ENCODE measurements at regions not wholly inside any gene's neighbourhood (a gene's known extent, or its start where the extent isn't known, plus 50 kb on each side); places are given as distances from the start of the nearest gene placed in this dataset.

DNA sequence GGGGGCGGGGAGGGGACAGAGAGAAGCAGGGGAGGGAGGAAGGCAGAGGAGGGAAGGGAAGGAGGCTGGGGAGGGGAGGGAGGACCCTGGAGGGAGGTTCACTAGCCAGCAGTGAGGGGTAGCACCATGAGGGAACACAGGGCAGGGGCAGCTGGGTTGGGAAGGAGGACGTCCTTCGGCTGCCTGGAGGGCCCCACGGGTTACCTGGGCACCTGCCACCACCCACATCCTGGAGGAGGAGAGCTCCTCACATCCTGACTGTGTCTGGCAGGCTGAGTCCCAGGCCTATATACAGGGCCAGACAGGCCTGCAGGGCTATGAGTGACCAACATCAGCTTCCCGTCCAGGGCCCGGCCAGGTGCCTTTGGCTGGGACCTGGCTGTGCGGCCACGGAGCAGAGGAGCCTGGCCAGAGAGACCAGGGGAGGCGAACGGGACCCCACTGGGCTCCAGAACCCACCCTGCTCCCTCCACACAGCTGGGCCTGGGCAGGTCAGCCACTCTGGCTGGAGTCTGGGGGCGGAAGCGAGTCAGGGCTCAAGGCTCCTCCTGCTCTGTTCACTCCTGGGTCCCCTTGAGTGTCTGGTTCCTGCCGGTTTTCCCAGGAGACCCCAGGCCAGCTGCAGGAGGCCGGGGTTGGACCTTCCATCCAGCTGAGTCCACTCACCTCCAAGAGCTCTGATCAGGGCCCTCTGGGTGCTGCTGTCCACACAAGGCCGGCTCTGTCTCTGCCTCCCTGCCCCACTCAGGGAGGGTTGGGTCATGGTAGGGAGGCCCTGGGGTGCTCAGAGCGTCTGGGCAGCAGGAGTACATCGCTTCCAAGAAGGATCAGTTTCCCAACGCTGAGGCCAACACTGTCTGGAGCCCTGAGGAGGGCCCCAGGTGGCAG is 677.7 kb downstream of the BRD1 start:
- no peak for DNase-seq (ENCODE audit: low read depth in 4 of 4, low spot score in 2 of 4)

DNA sequence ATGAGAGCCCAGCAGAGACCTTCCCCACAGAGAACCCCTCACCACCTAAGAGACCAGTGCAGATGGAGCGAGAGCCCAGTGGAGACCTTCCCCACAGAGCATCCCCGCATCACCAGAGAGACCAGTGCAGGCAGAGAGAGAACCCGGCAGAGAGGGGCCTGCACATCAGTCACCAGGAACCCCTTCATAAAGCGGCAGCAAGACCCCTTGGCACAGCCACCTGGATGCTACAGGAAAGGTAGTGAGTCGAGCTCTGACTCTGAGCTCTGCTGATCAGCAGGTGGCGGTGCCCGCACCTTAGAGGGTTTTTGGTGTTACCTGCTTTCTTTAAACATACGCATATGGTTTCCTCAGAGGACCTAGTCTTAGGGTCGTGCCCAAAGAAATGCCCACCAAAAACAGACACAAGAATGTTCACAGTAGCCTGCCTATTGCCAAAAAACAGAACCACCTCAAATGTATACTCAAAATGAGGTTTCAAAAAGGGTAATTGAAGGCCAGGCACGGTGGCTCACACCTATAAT is 678.7 kb downstream of the BRD1 start:
- DNase-seq (ENCODE audit: low read depth in 4 of 4, low spot score in 2 of 4): no peak

DNA sequence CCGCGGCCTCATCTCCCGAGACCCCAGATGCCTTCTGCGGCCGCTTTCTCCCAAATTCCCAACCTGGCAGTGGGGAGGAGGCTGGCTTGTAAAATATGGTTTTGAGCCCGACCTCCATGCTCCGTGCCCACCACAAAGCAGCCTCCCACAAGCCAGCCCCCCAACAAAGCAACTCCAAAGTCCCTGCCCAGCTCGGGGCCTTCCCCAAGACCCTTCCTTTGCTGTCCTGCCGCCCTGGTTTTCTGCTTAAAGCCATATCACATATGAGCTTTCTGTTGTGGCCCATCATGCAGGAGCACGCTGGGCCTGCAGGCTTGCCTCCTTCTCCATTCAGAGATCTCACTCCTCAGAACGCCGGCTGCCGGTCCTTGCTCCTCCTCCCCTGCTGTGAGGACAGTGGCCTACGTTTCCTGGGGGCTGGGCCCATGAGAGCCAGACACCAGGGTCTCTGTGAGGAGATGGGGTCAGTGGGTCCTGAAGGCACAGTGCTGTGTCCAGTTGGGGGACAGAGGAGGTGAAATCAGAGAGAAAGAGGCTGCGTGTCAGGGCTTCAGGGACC is 680.0 kb downstream of the BRD1 start:
- no peak for DNase-seq (ENCODE audit: low read depth in 4 of 4, low spot score in 2 of 4)

DNA sequence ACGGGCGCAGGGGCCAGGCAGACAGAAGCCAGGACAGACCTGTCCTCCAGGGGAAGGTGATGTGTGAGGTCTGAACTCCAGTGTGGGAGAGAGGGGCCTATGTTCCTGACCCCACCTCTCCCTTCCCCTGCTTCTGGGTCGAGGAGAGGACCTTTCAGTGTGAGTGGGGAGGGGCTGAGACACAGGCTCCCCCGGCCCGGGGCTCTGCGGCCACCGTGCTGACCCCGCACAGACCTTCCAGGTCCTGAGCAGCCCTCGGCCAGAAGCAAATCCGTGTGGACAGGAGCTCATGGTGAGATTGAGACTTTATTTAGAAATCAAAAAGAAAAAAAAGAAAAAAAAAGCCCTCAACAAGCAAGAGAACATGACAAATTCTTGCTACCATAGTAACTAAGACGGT is 680.5 kb downstream of the BRD1 start:
- DNase-seq (ENCODE audit: low read depth in 4 of 4, low spot score in 2 of 4): no peak

DNA sequence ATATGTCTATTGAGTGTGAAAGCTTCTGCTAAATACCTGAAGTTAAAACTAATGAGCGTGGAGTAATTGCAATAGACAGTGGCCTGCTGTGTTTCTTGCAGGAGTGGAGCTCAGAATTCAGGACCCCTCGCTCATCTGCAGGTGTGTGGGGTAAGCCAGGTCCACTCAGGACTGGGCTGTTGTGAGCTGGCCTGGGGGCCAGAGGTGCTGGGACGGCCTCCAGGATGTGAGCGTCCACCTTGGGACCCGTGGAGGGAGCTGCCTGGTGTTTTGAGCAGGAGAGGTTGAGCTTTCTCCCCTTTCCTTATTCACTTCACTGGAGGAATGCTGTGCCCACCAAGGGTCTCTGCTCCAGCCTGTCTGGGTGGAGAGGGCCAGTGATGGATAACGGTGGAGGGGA is 681.2 kb downstream of the BRD1 start:
- DNase-seq (ENCODE audit: low read depth in 4 of 4, low spot score in 2 of 4): no peak

DNA sequence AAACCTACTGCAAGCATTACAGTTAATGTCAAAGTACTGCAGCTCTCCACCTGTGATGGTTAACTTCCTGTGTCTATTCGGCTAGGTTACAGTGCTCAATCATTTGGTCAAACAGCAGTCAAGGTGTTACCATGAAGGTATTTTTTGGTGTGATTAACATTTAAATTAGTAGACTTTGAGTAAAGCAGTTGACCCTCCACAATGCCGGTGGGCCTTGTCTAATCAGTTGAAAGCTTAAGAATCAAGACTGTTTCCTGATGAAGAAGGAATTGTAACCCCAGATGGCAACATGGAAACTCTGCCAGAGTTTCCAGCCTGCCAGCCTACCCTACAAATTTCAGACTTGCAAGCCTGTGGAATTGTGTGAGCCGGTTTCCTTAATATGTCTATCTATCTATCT is 683.9 kb downstream of the BRD1 start:
- DNase-seq (ENCODE audit: low read depth in 4 of 4, low spot score in 2 of 4): no peak

DNA sequence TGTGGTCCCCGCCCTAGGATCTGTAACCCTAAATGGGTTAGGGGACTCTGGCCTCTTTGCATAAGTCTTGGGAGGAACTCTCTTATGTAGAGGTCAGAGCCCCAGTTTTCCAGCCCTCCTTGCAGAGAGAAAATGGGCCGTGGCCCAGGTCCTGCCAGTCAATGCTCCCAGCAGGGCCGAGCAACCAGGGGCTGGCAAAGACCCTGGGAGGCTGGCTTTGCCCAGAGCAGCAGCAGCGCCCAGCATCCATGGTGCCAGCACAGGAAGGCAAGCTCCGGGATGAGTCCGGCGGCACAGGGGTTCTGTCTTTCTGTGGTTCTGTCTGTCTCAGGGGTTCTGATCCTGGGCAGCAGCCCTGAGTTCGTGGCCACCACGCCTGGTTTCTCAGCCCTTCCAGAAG is 684.8 kb downstream of the BRD1 start:
- DNase-seq (ENCODE audit: low read depth in 4 of 4, low spot score in 2 of 4): no peak

DNA sequence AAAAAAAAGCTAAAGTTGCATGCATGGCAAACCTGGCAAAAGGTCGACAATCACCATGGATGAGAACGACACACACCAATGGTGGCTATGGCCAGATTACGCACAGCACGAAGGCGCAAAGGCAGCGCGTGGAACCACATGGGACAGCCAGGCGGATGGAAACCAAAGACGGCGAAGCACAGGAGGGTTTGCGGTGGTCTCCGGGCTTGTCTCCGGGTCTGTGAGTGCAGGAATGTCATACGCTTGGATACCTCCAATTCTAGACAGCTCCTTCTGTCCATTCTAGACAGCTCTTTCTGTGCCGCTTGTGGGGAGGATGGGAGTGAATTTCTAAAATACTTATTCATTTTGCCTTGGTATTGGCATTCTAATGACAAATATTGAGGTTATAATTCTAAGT is 685.4 kb downstream of the BRD1 start:
- no peak for DNase-seq (ENCODE audit: low read depth in 4 of 4, low spot score in 2 of 4)

DNA sequence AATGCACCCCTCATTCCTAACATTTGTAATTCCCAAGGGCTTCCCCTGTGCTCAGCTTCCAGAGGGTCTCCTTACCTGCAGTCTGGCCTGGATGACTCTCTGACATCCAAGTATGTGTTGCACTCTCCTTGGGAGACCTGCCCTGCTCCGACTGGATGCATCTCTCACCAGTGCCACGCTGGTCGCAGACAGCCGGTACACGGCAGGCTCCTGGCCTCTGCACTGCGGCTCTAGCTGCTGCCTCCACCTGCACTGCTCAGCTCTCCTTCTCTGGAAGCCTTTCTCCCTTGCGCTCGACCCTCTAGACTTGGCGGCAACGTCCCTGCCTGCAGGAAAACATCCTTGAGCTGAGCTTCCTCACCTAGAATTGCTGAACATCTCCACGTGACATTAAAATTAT is 685.9 kb downstream of the BRD1 start:
- DNase-seq (ENCODE audit: low read depth in 4 of 4, low spot score in 2 of 4): no peak

DNA sequence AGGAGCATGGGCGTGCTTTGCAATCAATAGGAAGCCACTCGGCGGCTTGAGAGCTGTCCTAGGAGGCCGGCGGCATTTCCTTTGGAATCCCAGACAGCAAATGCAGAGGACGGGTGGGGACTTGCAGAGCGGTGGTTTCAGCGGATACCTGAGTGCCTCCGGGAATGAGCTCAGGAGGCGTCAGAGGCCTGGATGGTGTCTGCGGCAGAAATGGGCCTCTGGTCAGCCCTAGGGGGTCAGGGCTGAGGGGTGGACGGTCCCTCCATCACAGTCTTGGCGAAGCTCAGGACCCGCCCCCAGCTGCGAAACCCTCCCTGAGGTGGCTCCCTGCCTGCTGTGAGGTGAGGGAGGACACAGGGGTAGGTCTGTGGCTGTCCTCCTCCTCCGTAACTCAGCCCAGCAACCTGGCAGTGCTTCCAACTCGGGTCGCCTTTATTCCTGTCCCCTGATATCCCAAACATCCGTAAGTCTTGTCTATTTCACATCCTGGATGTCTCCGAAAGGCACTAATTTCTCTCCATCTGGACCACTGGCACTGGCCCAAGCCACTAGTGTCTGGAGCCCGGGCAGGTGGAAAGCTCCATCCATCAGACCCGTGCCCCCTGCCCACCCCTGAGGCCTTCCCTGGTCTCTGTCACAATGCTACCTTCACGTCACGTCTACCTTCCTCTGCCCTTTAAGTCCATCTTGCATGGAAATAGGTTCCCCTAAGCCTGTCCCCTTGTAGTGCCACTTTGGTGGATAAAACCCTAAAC is 686.6 kb downstream of the BRD1 start:
- DNase-seq (ENCODE audit: low read depth in 4 of 4, low spot score in 2 of 4): no peak

DNA sequence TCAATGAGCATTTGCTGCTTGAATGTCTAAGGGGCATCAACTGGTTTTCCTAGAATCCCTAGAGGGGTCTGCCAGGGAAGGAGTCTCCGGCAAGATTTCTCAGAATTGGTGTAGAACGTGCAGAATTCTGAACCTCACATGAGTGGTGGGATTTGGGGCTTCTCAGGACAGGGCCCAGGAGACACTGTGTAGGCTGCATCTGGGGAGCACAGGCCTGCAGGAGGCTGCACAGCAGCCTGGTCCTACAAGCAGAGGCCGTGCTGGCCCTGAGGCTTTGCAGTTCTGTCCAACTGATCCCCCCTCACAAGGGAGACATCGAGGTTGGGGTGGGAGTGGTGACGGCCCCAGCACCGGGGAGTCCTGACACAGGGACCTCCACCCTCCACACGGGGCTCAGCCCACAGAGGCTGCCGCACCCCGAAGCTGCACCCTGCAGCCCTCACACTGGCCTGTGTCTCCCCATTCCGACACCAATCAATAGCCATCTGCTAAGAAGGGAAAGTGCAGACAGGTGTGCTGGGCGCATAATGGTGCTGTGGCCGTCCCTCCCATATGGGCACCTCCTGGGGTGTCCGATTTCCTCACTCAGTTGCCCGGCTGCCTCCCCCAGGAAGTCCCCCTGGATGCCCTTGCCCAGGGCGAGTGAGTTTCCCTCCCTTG is 688.1 kb downstream of the BRD1 start:
- no peak for DNase-seq (ENCODE audit: low read depth in 4 of 4, low spot score in 2 of 4)

DNA sequence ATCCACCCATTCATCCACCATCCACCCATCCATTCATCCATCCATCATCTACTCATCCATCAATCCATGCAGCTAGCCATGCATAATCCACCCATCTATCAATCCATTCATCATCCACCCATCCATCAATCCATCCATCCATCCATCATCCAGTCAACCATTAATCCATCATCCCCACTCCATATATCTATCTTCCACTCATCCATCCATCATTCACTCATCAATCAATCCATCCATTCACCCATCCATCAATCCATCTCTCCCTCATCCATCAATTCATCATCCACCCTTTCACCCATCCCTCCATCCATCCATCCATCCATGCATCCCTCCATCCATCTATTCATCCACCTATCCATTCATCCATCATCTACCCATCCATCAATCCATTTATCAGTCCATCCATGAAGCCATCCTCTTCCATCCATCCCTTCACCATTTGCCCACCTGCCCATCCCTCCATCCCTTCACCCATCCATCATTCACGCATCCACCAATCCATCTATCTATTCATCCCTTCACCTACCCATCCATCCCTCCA is 689.4 kb downstream of the BRD1 start:
- DNase-seq (ENCODE audit: low read depth in 4 of 4, low spot score in 2 of 4): no peak

DNA sequence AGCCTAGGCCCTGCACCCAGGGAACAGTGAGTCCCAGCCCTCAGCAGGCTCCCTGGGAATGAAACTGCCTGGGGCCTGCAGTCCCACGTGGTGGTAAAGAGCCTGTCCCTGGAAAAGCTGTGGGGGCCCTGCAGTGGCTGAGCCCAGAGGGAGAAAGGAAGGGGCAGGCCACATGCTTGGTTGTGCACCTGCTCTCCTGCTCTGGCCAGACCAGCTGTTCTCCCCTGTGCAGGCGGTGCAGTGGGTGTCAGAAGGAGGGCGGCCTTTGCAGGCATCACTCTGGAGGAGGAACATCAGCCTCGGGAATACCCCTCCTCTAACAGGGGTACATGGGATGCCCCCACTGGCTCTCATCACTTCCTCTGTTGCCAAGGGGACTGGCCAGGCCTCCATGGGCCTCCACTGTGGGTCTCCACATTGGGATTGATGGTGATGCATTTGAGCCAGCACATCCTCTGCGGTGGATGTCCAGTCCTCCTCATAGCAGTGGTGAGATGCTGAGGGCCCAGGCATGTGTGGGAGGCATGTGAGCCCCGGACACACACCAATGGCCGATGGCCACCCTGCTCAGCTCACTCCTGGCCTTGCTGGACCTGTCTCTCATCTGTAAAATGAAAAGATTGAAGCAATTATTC is 690.4 kb downstream of the BRD1 start:
- no peak for DNase-seq (ENCODE audit: low read depth in 4 of 4, low spot score in 2 of 4)

DNA sequence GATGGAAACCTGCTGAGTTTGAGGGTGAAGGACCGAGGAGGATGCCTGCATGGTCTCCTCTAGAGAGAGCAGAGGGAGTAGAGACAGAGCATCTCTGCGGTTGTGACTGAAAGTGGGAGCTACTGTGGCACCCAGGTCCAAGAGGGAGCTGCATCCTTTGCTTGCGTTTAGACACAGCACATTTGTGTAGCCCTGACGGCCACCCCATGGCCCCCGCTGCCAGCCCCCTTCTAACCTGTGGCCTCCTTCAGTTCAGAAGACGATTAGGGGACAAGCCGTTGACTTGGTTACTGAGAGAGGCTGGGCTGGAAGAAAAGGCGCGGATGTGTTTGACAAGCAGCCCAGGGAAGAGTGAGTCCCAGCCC is 690.9 kb downstream of the BRD1 start:
- DNase-seq (ENCODE audit: low read depth in 4 of 4, low spot score in 2 of 4): no peak

DNA sequence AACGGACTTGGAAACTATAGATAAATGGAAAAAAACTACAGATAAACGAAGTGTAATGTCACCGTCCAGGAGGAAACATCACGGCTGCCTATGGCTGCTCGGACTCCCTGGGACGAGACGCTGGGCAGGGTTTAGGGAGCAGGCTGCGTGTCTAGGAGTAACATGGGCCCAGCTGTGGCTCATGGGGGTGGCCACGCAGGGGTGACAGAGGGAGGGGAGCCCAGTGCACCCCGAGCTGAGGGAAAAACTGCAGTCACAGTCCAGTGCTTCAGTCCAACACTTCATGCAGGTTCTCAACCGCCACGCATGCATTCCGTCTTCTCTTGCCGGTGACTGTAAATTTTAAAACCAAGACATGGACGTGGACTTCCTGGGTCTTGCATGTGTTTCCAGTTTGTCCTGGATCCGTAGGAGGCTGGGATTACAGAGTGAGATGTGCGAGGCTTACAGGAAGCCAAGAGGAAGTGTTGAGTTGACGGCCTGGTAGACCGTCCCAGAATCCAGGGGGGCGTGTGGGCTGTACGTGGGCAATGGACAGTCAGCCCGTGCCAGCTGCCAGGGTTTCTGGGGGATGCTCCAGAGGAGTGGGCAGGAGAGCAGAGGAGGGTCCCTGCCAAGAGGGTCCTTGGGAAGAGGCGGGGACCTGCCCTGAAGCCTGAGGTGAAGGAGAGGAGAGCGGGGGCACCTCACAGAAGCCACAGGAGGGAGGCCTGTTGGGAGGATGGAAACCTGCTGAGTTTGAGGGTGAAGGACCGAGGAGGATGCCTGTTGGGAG is 691.4 kb downstream of the BRD1 start:
- DNase-seq (ENCODE audit: low read depth in 4 of 4, low spot score in 2 of 4): no peak

DNA sequence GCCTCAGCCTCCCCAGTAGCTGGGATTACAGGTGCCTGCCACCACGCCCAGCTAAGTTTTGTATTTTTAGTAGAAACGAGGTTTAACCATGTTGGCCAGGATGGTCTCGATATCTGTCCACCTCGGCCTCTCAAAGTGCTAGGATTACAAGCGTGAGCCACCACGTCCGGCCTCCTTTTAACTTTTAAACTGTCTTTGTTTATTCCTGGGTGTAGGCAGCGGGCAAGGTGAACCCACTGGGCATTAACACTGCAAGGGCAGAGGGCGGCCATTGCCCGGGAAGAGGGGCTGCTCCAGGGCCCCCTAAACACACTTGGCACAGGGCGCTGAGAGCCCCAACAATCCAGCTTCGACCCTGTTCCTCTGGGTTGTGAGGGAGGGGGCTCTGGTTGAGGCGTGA is 693.6 kb downstream of the BRD1 start:
- DNase-seq (ENCODE audit: low read depth in 4 of 4, low spot score in 2 of 4): no peak

DNA sequence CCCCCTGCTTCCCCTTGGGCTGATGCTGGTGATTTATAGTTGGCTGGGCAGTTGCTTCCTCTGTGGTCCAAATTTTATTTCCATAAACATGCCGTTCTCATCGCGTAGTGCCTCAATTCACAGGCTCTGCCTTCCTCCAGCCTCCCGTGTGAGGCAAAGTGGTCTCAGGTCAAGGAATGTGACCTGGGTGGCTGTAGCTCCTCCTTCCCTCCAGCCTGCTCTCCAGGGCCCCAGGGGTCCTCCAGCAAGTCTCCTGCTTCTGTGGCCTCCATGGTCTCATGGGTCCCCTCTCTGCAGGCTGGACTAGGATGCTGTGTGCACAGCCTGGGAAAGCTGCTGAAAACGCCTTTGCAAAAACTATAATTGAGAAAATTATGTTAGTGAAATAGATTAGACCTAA is 694.1 kb downstream of the BRD1 start:
- no peak for DNase-seq (ENCODE audit: low read depth in 4 of 4, low spot score in 2 of 4)

DNA sequence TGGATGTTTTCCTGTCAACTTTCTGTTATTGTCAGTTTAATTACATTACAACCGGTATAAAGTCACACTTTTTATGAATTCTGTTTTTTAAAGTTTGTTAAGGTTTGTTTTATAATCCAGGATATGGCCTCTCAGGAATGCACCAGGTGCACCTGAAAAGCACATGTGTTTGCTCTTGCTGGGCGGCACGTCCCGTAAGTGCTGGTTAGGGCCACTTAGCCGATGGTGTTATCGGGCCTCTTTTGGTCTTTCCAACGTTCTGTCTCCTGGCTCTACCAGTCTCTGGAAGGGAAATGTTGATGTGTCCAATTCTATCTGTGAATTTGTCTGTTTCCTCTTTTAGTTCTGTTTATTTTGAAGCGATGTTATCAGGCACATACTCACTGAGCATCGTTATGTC is 695.7 kb downstream of the BRD1 start:
- DNase-seq (ENCODE audit: low read depth in 4 of 4, low spot score in 2 of 4): no peak

DNA sequence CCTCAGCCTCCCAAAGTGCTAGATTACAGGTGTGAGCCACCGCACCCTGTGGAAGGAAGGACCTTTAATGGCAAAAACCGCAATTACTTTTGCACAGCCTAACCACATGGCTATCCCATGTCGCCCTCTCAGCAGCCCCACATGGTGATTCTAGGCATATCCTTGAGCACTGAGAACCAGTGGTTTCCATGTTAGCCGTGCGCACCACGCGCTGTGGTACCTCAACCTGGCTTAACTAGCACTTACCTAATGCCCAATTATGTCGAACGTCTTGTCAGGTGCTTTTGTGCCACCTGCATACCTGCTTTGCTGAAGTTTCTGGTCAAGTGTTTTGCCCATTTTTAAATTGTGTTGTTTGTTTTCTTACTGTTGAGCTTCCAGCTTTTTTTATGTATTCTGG is 697.9 kb downstream of the BRD1 start:
- no peak for DNase-seq (ENCODE audit: low read depth in 4 of 4, low spot score in 2 of 4)

DNA sequence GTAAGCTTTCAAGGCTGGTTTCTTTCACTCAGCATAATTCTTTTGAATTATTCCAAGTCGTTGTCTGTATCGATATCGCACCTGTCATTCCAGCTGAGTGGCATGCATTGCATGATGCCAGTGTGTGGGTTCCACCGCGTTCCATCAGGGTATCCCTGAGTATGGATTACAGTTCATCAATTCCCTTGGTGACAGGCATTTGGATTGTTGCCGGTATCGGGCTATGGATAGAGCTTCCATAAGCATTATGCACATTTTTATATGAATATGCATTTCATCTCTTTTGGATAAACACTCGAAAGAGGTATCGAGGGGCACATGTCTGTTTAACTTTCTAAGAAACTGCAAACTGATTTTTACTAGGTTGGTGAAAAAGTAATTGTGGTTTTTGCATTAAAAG is 698.8 kb downstream of the BRD1 start:
- no peak for DNase-seq (ENCODE audit: low read depth in 4 of 4, low spot score in 2 of 4)

Measured in left renal cortex interstitium (tissue), 4 donors.